Suprapubic skin (tissue), 4 donors: ENCODE measurements at regions not wholly inside any gene's neighbourhood (a gene's known extent, or its start where the extent isn't known, plus 50 kb on each side); places are given as distances from the start of the nearest gene placed in this dataset.
"Not testable (repeated sequence)": the region's sequence is repeated elsewhere in the genome, so short reads cannot be mapped to it uniquely, and the experiment has no call there.

Experiments used
- DNase-seq, 2 donors: peaks; one replicate each; pipeline ENCODE4 v3.0.0-alpha.2; 2019; ENCODE audit warnings: low spot score in 2 of 2
- H3K27ac ChIP-seq: fragments of 200-600 bp; sonication (generic); one replicate; pipeline ENCODE4 v1.5.1; 2019
- H3K27me3 ChIP-seq: fragments of 200-600 bp; sonication (generic); one replicate; pipeline ENCODE4 v1.5.1; 2019
- H3K36me3 ChIP-seq: fragments of 200-600 bp; sonication (generic); one replicate; pipeline ENCODE4 v1.5.1; 2019
- H3K4me1 ChIP-seq: fragments of 200-600 bp; sonication (generic); one replicate; pipeline ENCODE4 v1.5.1; 2019
- H3K4me3 ChIP-seq: fragments of 200-600 bp; sonication (generic); one replicate; pipeline ENCODE4 v1.5.1; 2019; ENCODE audit warnings: mild to moderate bottlenecking
- H3K9me3 ChIP-seq: fragments of 200-600 bp; sonication (generic); one replicate; pipeline ENCODE4 v1.5.1; 2019
- CTCF ChIP-seq, 2 donors: fragments of 200-600 bp in 1 of 2; fragments of 450-650 bp in 1 of 2; sonication (generic) in 1 of 2; IDR thresholded peaks; one replicate each; pipeline ENCODE4 v1.5.1; 2016 to 2019; ENCODE audit warnings: antibody characterized with exemption in 2 of 2, mild to moderate bottlenecking in 1 of 2, moderate library complexity in 1 of 2
- EP300 ChIP-seq: sonication (generic); formaldehyde crosslinking; IDR thresholded peaks from one replicate; pipeline ENCODE4 v1.6.1; 2017; ENCODE audit warnings: antibody characterized with exemption
- POLR2A ChIP-seq, 2 donors: fragments of 450-650 bp; IDR thresholded peaks; one replicate each; pipeline ENCODE4 v1.6.1; 2017; ENCODE audit warnings: antibody characterized with exemption in 2 of 2, mild to moderate bottlenecking in 2 of 2, moderate library complexity in 2 of 2
- POLR2AphosphoS5 ChIP-seq, 3 donors: sonication (generic); formaldehyde crosslinking; IDR thresholded peaks; one replicate each; pipeline ENCODE4 v1.6.1; 2017; ENCODE audit warnings: antibody characterized with exemption in 3 of 3
- WGBS: methylation state at CpG from one replicate; pipeline ENCODE4 v1.1.5; 2018; 5-methylcytosine and 5-hydroxymethylcytosine counted together

GRCh38 chr5:167852515-167852914 is 438.9 kb upstream of the WWC1 start:
- Histone ChIP-seq H3K4me3 (no peak overlapping the region), H3K36me3 (no peaks in the 10 kb centered on the region), H3K4me1 (no peaks in the 10 kb centered on the region), H3K27ac (no peak overlapping the region), H3K9me3 (no peaks in the 10 kb centered on the region), H3K27me3 (no peaks in the 10 kb centered on the region)
- 90% methylated on average over 5 of the region's 5 CpGs for WGBS
- no peak for TF ChIP-seq EP300
- TF ChIP-seq POLR2A (IDR thresholded peaks at IDR 0.05): no peak
- TF ChIP-seq POLR2AphosphoS5 (IDR thresholded peaks at IDR 0.05): no peak
- TF ChIP-seq CTCF (IDR thresholded peaks at IDR 0.05): no peak
- no peak for DNase-seq

- TF ChIP-seq EP300 (no peak), POLR2A (IDR thresholded peaks at IDR 0.05) (no peak), POLR2AphosphoS5 (IDR thresholded peaks at IDR 0.05) (no peak), CTCF (IDR thresholded peaks at IDR 0.05) (no peak)
- Histone ChIP-seq H3K36me3 (no peaks in the 10 kb centered on the region), H3K4me3 (no peak overlapping the region), H3K4me1 (no peaks in the 10 kb centered on the region), H3K27me3 (no peaks in the 10 kb centered on the region), H3K27ac (no peak overlapping the region), H3K9me3 (no peaks in the 10 kb centered on the region)
- WGBS: 40% methylated on average over 4 of the region's 4 CpGs
- no peak for DNase-seq
Observed at GRCh38 chr5:167853421-167853820, 438.0 kb upstream of the WWC1 start.

GRCh38 chr5:167855818-167856217 is 435.6 kb upstream of the WWC1 start:
- Histone ChIP-seq H3K4me1 (no peaks in the 10 kb centered on the region), H3K27ac (no peak overlapping the region), H3K36me3 (no peaks in the 10 kb centered on the region), H3K4me3 (no peak overlapping the region), H3K9me3 (no peaks in the 10 kb centered on the region), H3K27me3 (no peaks in the 10 kb centered on the region)
- WGBS: 75% methylated on average over 3 of the region's 3 CpGs
- no peak for TF ChIP-seq EP300
- no peak for TF ChIP-seq POLR2A (IDR thresholded peaks at IDR 0.05)
- TF ChIP-seq POLR2AphosphoS5 (IDR thresholded peaks at IDR 0.05): no peak
- no peak for TF ChIP-seq CTCF (IDR thresholded peaks at IDR 0.05)
- DNase-seq: no peak

GRCh38 chr5:167857321-167857720 is 434.1 kb upstream of the WWC1 start:
- Histone ChIP-seq H3K27me3 (no peaks in the 10 kb centered on the region), H3K27ac (no peak overlapping the region), H3K4me1 (no peaks in the 10 kb centered on the region), H3K4me3 (no peak overlapping the region), H3K36me3 (no peaks in the 10 kb centered on the region), H3K9me3 (no peaks in the 10 kb centered on the region)
- no peak for TF ChIP-seq CTCF (IDR thresholded peaks at IDR 0.05)
- no peak for TF ChIP-seq EP300
- TF ChIP-seq POLR2A (IDR thresholded peaks at IDR 0.05): no peak
- no peak for TF ChIP-seq POLR2AphosphoS5 (IDR thresholded peaks at IDR 0.05)
- WGBS: 80% methylated on average over 3 of the region's 3 CpGs
- DNase-seq: no peak

- not testable (repeated sequence) for H3K9me3 ChIP-seq, H3K27me3 ChIP-seq, H3K36me3 ChIP-seq, H3K4me3 ChIP-seq, H3K4me1 ChIP-seq, H3K27ac ChIP-seq, DNase-seq
- WGBS: 80% methylated on average over 18 of the region's 50 CpGs
Observed at GRCh38 chr5:167858186-167858855, 433.1 kb upstream of the WWC1 start.
